NCI-H82 (cell line): ENCODE measurements at regions not wholly inside any gene's neighbourhood (a gene's known extent, or its start where the extent isn't known, plus 50 kb on each side); places are given as distances from the start of the nearest gene placed in this dataset.

Experiments used
- DNase-seq: peaks from one replicate; lab custom pipeline; 2025; lab: John Stamatoyannopoulos, UW

- DNase-seq = no peak
These were observed 53.8 kb downstream of the ADM start for GRCh38 chr11:10358696-10359095.

DNA sequence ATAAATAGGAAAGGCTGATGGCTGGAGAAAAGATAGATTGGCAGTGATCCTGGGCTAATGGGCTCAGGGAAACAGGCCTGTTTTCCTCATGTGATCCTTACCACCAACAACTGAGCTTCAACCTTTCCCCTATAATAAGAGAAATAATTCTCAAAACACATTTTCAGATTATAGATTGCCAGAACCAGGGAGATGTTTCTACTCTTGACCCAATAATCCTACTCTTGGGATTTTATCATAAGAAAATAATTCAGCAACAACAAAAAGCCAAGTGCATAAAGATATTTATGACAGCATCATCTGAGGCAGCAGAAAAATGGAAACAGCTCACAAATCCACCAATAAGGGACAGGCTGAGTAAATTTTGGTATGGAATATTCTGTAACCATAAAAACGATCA is 54.3 kb downstream of the ADM start:
- DNase-seq = no peak

DNA sequence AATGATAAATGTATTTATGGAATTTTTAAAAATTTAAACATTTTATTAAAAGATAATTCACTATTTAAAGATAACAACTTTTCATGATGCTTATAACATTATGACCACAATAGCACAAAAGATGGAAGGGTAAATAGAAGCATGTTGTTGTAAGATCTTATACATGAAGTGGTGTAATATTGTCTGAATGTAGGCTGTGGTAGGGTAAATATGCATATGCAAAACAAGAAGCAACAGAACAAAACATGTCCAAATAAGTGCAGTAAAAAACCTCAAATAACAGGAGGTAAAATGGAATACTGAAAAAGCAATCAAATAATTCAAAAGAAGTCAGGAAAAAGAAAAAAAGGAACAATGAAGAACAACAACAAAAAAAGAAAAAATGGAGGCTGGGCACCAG is 56.0 kb downstream of the ADM start:
- no peak for DNase-seq

DNA sequence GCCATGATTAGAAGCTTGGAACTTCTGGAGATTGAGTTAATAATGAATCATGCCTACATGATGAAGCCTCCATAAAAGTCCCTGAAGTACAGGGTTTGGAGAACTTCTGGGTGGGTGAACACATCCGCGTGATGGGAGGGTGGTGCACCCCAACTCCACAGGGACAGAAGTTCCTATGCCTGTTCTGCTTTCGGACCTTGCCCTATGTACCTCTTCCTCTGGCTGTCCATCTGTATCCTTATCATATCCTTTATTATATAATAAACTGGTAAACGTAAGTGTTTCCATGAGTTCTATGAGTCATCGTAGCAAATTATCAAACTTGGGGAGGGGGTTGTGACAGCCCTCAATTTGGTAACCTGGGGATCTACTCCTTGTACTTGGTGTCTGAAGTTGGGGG is 60.2 kb downstream of the ADM start:
- no peak for DNase-seq

GRCh38 chr11:10366568-10367331 is 61.9 kb downstream of the ADM start:
- DNase-seq = peak; percentile 99

DNA sequence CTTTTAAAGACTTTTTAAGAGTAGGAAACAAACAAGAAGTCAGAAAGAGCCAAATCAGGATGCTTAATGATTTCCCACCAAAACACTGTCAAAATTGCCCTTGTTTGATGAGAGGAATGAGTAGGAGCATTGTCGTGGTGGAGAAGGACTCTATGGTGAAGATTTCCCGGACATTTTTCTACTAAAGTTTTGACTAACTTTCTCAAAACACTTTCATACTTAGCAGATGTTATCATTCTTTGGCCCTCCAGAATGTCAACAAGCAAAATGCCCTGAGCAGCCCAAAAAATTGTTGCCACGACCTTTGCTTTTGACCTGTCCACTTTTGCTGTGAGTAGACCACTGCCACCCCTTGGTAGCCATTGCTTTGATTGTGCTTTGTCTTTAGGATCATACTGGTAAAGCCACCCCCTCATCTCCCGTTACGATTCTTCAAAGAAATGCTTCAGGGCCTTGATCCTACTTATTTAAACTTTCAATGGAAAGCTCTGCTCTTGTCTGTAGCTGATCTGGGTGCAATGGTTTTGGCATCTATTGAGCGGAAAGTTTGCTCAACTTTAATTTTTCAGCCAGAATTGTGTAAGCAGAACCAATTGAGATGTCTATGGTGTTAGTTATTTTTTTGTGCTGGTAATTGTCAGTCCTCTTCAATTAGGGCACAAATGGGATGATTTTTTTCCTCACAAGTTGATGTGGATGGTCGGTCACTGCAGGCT is 67.2 kb downstream of the ADM start:
- no peak for DNase-seq

GRCh38 chr11:10373340-10373739 is 68.5 kb downstream of the ADM start:
- DNase-seq = no peak

DNA sequence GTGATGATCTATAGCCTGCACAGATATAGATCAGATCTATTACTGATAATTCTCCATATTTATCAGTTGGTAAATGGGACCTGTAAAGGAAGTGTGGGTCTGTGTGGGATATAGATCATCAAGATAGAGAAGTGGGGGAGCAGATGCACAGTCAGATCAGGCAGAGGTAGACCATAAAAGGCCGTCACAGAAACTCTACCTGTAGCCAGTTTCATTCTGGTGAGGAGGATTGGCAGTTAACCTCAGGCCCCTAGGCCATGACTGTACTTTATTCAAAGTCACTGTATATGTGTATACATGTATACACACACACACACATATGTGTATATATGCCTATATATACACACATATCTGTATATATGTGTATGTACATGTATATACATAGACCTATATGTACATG is 69.1 kb downstream of the ADM start:
- DNase-seq = no peak

DNA sequence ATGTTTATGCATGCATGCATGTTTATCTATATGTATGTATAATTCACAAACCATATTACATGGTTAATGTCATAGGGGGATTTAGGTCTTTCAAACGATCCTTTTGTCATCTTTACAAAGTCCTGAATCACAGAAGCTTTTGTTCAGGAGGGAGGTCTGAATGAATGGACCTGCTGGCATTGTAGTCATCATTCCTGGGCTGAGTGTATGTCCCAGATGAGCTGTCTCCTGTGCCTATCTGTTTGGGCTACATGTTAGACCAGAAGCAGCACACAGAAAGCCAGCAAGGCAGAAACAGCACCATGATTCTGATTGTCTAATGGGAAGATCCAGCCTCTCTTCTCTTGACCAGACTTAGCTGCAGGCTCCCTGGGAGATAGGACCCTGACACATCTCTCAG is 69.5 kb downstream of the ADM start:
- DNase-seq = no peak

DNA sequence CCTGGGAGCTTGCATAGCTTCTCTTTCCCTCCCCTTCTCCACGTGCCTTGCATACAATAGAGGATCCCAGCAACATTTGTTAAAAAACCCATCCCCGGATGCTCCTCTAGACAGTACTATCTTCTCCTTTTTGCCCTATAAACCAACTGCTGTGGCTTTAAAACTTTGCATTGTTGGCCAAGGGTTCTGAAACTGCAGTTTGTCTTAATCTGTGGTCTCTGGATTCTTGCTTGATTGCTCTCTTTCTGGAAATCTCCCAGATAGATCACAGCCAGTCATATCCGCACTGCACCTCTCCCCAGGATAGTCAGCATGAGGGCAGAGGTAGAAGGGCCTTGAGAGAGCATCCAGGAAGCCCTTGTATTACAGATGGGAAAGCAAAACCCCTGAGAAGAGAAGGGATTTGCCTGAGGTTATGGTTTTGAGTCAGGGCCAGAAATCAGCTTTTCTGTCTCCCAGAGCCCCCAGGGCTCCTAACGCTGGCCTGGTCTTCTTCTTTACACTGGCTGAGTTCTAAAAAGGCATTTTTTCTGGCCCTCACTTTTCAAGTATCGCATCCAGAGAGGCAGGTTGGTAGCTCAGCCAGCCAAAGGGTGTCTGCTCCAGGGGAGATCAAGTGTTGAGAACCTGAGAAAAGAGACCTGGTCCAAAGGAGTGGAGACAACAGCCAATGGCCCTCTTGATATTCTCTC is 70.6 kb downstream of the ADM start:
- no peak for DNase-seq

DNA sequence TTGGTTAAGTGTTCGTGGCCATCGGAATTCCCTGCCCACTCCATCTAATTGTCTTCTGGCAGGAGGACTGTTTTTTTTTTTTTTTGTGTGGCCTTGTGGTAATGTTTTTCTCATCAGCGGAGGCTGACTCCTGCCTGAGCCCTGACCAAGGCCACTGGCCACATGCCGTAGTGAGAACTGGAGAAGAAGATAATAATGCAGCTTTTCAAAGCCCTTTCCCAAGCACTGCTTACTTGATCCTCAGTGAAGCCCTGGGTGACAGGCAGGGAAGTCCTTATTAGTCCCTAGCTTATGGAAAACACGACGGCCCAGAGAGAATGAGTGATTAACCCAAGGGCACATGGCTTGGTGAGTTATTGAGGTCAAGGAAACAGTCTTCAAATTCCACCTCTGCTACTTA is 71.2 kb downstream of the ADM start:
- DNase-seq = no peak

- DNase-seq = no peak
These were observed 72.3 kb downstream of the ADM start for GRCh38 chr11:10377183-10377582.

DNA sequence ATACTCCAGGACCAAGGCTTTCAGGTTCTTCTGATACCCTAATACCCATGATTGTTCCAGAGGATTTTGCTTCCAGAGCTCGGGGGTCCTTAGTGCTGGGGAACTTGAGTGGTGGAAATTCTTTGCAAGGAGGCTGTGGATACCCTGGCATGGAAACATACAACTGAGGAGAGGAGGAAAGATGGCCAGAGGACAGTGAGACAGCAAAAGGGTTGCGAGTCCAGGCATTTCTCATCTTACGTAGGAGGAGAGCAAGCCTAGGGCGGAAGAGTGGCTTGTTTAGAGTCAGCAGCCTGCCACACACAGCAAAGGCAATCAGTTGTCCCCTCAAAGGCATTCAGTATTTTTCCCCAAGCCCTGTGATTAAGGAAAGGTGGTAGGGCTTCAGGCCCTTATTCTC is 73.5 kb downstream of the ADM start:
- no peak for DNase-seq

DNA sequence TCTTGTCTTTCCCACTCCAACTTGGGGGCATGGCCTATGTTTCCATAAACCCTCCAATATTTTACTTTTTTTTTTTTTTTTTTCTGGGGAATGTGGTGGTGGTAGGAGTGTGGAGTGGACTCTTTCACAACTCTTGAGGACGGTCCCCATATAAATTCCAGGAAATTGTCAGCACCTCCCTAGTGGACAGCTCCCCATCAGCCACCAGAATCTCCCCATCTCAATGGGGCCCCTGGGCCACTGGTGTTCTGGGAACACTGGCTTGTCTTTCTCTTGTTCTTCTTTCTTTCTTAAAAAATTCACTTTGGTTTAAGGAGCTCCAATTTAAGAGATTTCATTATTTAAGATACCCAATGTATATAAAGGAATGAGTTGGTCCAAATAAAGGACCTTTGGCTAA is 74.1 kb downstream of the ADM start:
- DNase-seq = no peak

DNA sequence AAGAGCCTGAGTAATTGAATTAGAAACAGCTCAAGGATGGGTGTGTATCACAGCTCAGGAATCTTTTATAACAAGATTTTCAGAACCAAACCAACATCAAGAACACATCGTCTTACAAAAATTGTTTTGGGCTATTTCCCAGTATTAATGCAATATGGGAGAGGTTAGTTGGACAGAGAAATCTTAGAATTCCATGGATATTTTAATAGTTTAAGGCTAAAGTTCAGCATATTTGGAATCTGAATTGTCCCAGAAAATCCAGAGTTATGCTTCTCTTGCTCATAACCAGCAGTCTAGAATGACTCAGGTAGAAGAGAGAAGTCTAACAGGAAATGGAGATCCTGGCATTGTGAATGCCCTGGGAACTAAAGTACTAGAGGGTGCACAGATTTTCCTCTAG is 74.6 kb downstream of the ADM start:
- DNase-seq = no peak

- DNase-seq = no peak
These were observed 75.0 kb upstream of the AMPD3 start for GRCh38 chr11:10379871-10380568.

DNA sequence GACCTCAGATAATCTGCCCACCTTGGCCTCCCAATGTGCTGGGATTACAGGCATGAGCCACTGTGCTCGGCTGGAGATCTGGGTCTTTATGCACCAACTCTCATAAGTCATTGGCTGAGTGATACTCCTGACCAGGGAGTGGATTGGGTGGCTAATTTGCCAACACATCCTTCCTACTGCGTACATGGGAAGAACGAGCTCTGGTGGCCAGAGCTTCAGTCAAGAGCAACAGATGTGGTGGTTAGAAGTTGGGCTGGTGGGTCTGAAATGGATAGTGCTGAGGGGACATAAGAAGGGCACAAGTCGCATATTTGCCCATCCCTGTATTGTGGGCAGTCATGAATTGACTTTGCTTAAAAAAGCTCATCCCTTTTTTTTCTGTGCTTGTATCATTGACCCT is 74.1 kb upstream of the AMPD3 start:
- DNase-seq = no peak

GRCh38 chr11:10381736-10382135 is 73.3 kb upstream of the AMPD3 start:
- no peak for DNase-seq

DNA sequence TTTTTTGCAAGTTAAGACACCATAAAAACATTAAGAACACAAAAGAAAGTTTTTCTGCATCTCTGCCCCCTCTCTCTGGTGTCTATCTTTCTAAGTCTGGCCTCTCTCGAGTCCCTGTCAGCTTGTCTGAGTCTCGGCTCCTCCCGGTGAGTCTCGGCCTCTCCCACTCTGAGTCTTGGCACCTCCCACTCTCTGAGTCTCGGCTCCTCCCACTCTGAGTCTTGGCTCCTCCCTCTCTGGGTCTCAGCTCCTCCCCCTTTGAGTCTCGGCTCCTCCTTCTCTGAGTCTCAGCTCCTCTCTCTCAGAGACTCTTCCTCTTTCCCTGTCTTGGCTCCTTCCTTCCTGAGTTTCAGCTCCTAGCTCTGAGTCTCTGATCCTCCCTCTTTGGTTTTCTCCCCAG is 72.5 kb upstream of the AMPD3 start:
- peak; percentile 29 for DNase-seq

GRCh38 chr11:10385696-10386095 is 69.4 kb upstream of the AMPD3 start:
- DNase-seq = no peak

GRCh38 chr11:10386361-10386760 is 68.7 kb upstream of the AMPD3 start:
- no peak for DNase-seq

DNA sequence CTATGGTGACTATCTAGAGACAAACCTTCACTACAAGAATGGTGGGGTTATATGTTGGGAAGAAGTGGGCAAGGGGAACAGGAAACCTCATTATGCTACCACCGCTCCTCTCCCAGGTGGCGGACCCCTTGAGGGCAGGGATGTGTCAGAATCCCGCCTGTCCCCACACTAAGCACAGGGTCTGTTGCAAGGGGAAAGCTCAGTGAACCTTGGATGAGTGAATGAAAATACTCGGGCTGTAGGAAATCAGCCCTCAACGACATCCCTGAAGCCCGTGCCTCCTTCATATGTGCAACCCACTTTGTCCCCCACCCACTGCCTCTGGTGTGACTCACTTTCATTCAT is 68.2 kb upstream of the AMPD3 start:
- no peak for DNase-seq
